PC-3 (cell line): ENCODE measurements at regions not wholly inside any gene's neighbourhood (a gene's known extent, or its start where the extent isn't known, plus 50 kb on each side); places are given as distances from the start of the nearest gene placed in this dataset.

Experiments used
- ATAC-seq: fragments of 200-7000 bp; cut with Tn5 transposase; 2 replicates; pipeline ENCODE4 v1.9.1; 2020; ENCODE audit warnings: mild to moderate bottlenecking, moderate library complexity
- BruUV-seq: library from RNA; stranded (reverse); fragments of 400-500 nt; replicated peaks from 2 replicates; lab custom pipeline; 2021; lab: Mats Ljungman, UMichigan
- CTCF ChIA-PET: fragments of 300-600 bp; sonication (Branson Sonifier 250); formaldehyde crosslinking; loops from one replicate; lab custom pipeline; 2022; ENCODE audit warnings: antibody characterized with exemption; lab: Charles Lee
- POLR2A ChIA-PET: fragments of 300-600 bp; sonication (Branson Sonifier 250); formaldehyde crosslinking; loops from one replicate; lab custom pipeline; 2022; ENCODE audit warnings: antibody characterized with exemption; ENCODE audit not compliant: unreplicated experiment; lab: Charles Lee
- DNase-seq: peaks from one replicate; pipeline ENCODE4 v3.0.0-alpha.2; 2015
- H2AFZ ChIP-seq: fragments of 300-600 bp; sonication (generic); 2 replicates; pipeline ENCODE4 v1.6.0; 2016; ENCODE audit warnings: antibody characterized with exemption, low read length
- H3F3A ChIP-seq: fragments of 300-600 bp; sonication (generic); one replicate; pipeline ENCODE4 v1.6.0; 2017; ENCODE audit warnings: antibody characterized with exemption, low read length, control low read depth, mild to moderate bottlenecking; ENCODE audit not compliant: unreplicated experiment
- H3K27ac ChIP-seq: fragments of 300-600 bp; sonication (generic); 2 replicates; pipeline ENCODE4 v1.5.1; 2016; ENCODE audit warnings: mild to moderate bottlenecking, low read length
- H3K27me3 ChIP-seq: fragments of 300-600 bp; sonication (generic); 2 replicates; pipeline ENCODE4 v1.6.1; 2016; ENCODE audit warnings: low read length, mixed read lengths
- H3K36me3 ChIP-seq: fragments of 300-600 bp; sonication (generic); 2 replicates; pipeline ENCODE4 v1.6.1; 2016; ENCODE audit warnings: low read depth, mixed run types, low read length, mixed read lengths
- H3K4me1 ChIP-seq: fragments of 300-600 bp; sonication (generic); 2 replicates; pipeline ENCODE4 v1.5.1; 2016; ENCODE audit warnings: low read length; ENCODE audit not compliant: insufficient read depth
- H3K4me2 ChIP-seq: fragments of 300-600 bp; sonication (generic); 2 replicates; pipeline ENCODE4 v1.6.0; 2016; ENCODE audit warnings: low read length
- H3K4me3 ChIP-seq: fragments of 300-600 bp; sonication (generic); 2 replicates; pipeline ENCODE4 v1.5.1; 2016; ENCODE audit warnings: mild to moderate bottlenecking, low read length, mixed read lengths
- H3K79me2 ChIP-seq: fragments of 300-600 bp; sonication (generic); 2 replicates; pipeline ENCODE4 v1.6.1; 2017; ENCODE audit warnings: low read length, mixed read lengths
- H3K9ac ChIP-seq: fragments of 300-600 bp; sonication (generic); 2 replicates; pipeline ENCODE4 v1.6.0; 2016; ENCODE audit warnings: mild to moderate bottlenecking, low read length
- H3K9me2 ChIP-seq: fragments of 300-600 bp; sonication (generic); replicated peaks from 2 replicates; pipeline ENCODE4 v1.6.1; 2016; ENCODE audit warnings: mixed run types, low read length, mixed read lengths
- H3K9me3 ChIP-seq: fragments of 300-600 bp; sonication (generic); 2 replicates; pipeline ENCODE4 v1.6.1; 2016; ENCODE audit warnings: low read length, mixed read lengths
- H4K20me1 ChIP-seq: fragments of 300-600 bp; sonication (generic); 2 replicates; pipeline ENCODE4 v1.6.1; 2016; ENCODE audit warnings: low read length, mixed read lengths
- EZH2 ChIP-seq: fragments of 300-600 bp; sonication (generic); IDR thresholded peaks from one replicate; pipeline ENCODE4 v1.6.1; 2017; ENCODE audit warnings: antibody characterized with exemption, mild to moderate bottlenecking, low read length; ENCODE audit not compliant: unreplicated experiment
- EZH2phosphoT487 ChIP-seq: fragments of 300-600 bp; sonication (generic); IDR thresholded peaks from 2 replicates; pipeline ENCODE4 v1.6.1; 2018; ENCODE audit warnings: mild to moderate bottlenecking, antibody characterized with exemption, low read length, borderline replicate concordance
- intact Hi-C: fragments of 100-400 bp; cut with micrococcal nuclease; formaldehyde crosslinking; loops from 2 replicates; pipeline ENCODE4 v1.9.0; 2023
- TF ChIP-seq, protein P1 (sequence below): fragments of 300-600 bp; sonication (generic); conservative IDR thresholded peaks from 2 replicates; pipeline ENCODE4 v1.5.1; 2017; ENCODE audit warnings: antibody characterized with exemption, low read depth, mild to moderate bottlenecking, low read length

DNA sequence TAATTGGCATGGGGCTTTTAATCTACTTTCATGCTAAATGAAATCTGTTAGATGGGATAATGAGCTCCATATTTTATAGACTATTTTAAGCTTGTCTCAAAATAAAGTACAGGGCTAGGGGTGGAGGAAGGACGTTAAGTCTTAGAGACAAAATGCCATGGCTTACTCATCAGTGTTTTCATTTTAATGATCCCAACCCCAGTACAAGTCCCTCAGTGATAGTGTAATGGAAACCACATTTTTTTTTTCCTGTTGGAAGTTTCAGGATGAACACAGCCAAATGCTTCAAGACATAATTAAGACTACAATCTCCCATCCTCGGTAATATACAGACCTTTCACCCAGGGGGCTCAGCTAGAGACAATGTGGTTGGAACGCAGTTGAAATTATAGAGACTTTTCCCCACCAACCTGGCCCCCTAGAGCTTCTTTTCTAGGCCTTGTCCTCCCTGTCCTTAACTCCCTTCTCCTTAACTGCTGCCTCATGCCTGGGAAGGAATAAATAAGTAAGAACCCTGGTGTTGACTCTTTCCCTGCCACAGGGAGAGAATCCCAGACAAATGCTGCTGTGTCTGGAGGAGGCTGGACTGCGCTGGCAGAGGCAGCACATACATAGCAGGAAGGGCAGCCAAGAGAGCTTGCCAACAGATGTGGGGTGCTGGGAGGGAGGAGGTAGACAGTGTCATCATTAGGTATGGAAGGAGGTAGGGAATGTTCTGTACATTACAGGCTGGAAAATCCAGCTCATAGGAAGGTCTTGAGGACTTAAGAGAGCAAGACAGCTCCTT, 115.4 kb upstream of the ROPN1 start:
- BruUV-seq = no TSS peak
- no peaks in the 10 kb centered on the region for H3K79me2 ChIP-seq
- no peak overlapping the region for H3K4me2 ChIP-seq
- no peaks in the 10 kb centered on the region for H3K9me2 ChIP-seq
- no peak overlapping the region for H2AFZ ChIP-seq
- TF ChIP-seq EZH2 = no peak
- TF ChIP-seq, protein P1, sequence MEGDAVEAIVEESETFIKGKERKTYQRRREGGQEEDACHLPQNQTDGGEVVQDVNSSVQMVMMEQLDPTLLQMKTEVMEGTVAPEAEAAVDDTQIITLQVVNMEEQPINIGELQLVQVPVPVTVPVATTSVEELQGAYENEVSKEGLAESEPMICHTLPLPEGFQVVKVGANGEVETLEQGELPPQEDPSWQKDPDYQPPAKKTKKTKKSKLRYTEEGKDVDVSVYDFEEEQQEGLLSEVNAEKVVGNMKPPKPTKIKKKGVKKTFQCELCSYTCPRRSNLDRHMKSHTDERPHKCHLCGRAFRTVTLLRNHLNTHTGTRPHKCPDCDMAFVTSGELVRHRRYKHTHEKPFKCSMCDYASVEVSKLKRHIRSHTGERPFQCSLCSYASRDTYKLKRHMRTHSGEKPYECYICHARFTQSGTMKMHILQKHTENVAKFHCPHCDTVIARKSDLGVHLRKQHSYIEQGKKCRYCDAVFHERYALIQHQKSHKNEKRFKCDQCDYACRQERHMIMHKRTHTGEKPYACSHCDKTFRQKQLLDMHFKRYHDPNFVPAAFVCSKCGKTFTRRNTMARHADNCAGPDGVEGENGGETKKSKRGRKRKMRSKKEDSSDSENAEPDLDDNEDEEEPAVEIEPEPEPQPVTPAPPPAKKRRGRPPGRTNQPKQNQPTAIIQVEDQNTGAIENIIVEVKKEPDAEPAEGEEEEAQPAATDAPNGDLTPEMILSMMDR = no peak
- no peak for TF ChIP-seq EZH2phosphoT487
- H3K4me1 ChIP-seq = peaks cover 2% of the 10 kb centered on the region; the same call in 1 of the 2 replicates
- H3K9ac ChIP-seq = no peak overlapping the region
- 0 out of 2 replicates have a peak, but pooled peaks cover 4% of the 10 kb centered on the region for H3K27me3 ChIP-seq
- CTCF ChIA-PET = no interaction called here
- DNase-seq (no peak), ATAC-seq (no peak)
- no peak overlapping the region for H3K27ac ChIP-seq
- intact Hi-C loops = no loop called here
- no peaks in the 10 kb centered on the region for H3F3A ChIP-seq
- no peaks in the 10 kb centered on the region for H3K9me3 ChIP-seq
- POLR2A ChIA-PET = interaction anchor here (0.7 to 0.8 kb wide), 2 partner anchors 12 to 101 kb away, joined by 5 to 7 read pairs; no protein-coding TSS in a partner anchor
- no peak overlapping the region for H3K4me3 ChIP-seq
- no peaks in the 10 kb centered on the region for H4K20me1 ChIP-seq
- H3K36me3 ChIP-seq = no peaks in the 10 kb centered on the region

DNA sequence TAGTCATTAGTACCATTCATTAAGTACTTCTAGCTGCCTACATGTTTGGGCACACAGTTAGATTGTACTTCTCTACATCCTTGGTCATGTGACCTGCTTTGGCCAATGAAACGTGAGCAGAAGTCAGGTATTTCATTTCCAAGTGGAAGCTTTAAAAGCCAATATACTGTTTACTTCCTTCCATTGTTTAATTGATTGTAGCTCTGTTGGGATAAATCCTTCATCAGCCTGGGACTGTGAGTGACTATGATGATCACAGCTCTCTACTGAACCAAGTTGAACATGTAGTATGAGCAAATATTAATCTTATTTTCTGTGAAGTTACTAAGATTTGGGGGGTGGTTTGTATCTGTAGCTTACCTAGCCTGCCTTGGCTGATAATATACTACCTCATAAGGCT, 116.5 kb upstream of the ROPN1 start:
- H3K79me2 ChIP-seq = no peaks in the 10 kb centered on the region
- POLR2A ChIA-PET = no interaction called here
- no peak for DNase-seq
- 0 out of 2 replicates have a peak, but pooled peaks cover 4% of the 10 kb centered on the region for H3K27me3 ChIP-seq
- peaks cover 6% of the 10 kb centered on the region; the same call in 1 of the 2 replicates for H3K4me1 ChIP-seq
- TF ChIP-seq EZH2phosphoT487 (no peak), EZH2 (no peak)
- TF ChIP-seq, protein P1 = no peak
- no peak for ATAC-seq
- intact Hi-C loops = no loop called here
- CTCF ChIA-PET = no interaction called here
- H4K20me1 ChIP-seq = no peaks in the 10 kb centered on the region
- no peaks in the 10 kb centered on the region for H3K9me3 ChIP-seq
- no peak overlapping the region for H2AFZ ChIP-seq
- no peak overlapping the region for H3K27ac ChIP-seq
- H3K9ac ChIP-seq = no peak overlapping the region
- H3F3A ChIP-seq = no peaks in the 10 kb centered on the region
- no peak overlapping the region for H3K4me2 ChIP-seq
- BruUV-seq = no TSS peak
- H3K36me3 ChIP-seq = no peaks in the 10 kb centered on the region
- no peak overlapping the region for H3K4me3 ChIP-seq
- no peaks in the 10 kb centered on the region for H3K9me2 ChIP-seq

DNA sequence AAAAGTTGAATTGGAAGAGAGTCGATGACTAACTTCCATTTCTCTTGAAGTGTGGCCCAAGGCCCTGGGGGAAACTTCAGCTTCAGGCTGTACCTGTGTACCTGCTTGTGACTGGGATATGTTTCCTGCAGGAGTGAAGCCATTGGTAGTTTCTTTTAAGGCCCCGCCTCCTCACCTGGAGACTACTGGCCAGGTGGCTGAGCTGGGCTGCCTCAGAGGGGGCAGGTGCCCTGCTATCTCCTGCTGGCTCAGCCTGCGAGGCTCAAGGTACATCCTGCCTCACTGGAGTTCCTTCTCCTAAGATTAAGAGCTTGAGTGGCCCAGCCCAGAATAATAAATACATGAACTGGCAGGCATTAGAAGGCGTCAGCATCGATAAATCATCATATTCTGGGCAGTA, 121.6 kb upstream of the ROPN1 start:
- no peak overlapping the region for H3K27ac ChIP-seq
- H4K20me1 ChIP-seq = no peaks in the 10 kb centered on the region
- ChIA-PET POLR2A (no interaction called here), CTCF (no interaction called here)
- H3K79me2 ChIP-seq = no peaks in the 10 kb centered on the region
- no peak overlapping the region for H3K4me3 ChIP-seq
- intact Hi-C loops = no loop called here
- no peaks in the 10 kb centered on the region for H3K9me3 ChIP-seq
- H2AFZ ChIP-seq = no peak overlapping the region
- no TSS peak for BruUV-seq
- H3K4me1 ChIP-seq = peaks cover 22% of the 10 kb centered on the region
- H3K27me3 ChIP-seq = no peaks in the 10 kb centered on the region
- DNase-seq = no peak
- no peak overlapping the region for H3K4me2 ChIP-seq
- TF ChIP-seq EZH2 (no peak), EZH2phosphoT487 (no peak)
- TF ChIP-seq, protein P1 = no peak
- no peak for ATAC-seq
- H3K9me2 ChIP-seq = no peaks in the 10 kb centered on the region
- H3F3A ChIP-seq = peaks cover 2% of the 10 kb centered on the region
- no peak overlapping the region for H3K9ac ChIP-seq
- no peaks in the 10 kb centered on the region for H3K36me3 ChIP-seq
